PC-9 (cell line): ENCODE measurements at regions not wholly inside any gene's neighbourhood (a gene's known extent, or its start where the extent isn't known, plus 50 kb on each side); places are given as distances from the start of the nearest gene placed in this dataset.
"Not testable (repeated sequence)": the region's sequence is repeated elsewhere in the genome, so short reads cannot be mapped to it uniquely, and the experiment has no call there.

Source experiments
- EZH2 ChIP-seq: fragments of 200-600 bp; sonication (generic); IDR thresholded peaks from 2 replicates; pipeline ENCODE4 v1.8.0; 2017; ENCODE audit warnings: antibody characterized with exemption, low read depth
- TF ChIP-seq, protein P1 (sequence below): fragments of 200-600 bp; sonication (generic); conservative IDR thresholded peaks from 2 replicates; pipeline ENCODE4 v1.6.1; 2017; ENCODE audit warnings: mixed run types, antibody characterized with exemption, mild to moderate bottlenecking, moderate library complexity

DNA sequence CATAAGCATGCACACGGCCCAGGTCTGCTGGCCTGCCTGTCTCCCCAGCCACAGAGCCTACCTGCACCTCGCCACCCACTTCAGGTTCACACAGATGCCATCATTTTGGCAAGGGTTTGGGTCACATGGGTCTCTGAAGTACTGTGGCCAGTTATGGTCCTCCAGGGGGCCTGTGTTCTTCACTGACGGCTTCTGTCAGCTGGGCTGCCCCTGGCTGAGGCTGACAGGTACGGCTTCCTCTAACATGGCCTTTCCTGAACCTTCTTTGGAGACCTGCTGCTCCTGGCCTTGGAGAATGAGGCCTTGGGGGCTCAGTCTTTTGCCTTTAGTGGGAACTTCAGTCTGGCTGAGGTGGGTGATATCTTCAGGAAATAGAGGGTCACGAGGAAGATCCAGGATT, 835.9 kb downstream of the SPATA31A1 start:
- TF ChIP-seq, protein P1, sequence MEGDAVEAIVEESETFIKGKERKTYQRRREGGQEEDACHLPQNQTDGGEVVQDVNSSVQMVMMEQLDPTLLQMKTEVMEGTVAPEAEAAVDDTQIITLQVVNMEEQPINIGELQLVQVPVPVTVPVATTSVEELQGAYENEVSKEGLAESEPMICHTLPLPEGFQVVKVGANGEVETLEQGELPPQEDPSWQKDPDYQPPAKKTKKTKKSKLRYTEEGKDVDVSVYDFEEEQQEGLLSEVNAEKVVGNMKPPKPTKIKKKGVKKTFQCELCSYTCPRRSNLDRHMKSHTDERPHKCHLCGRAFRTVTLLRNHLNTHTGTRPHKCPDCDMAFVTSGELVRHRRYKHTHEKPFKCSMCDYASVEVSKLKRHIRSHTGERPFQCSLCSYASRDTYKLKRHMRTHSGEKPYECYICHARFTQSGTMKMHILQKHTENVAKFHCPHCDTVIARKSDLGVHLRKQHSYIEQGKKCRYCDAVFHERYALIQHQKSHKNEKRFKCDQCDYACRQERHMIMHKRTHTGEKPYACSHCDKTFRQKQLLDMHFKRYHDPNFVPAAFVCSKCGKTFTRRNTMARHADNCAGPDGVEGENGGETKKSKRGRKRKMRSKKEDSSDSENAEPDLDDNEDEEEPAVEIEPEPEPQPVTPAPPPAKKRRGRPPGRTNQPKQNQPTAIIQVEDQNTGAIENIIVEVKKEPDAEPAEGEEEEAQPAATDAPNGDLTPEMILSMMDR, result not testable (repeated sequence)
- TF ChIP-seq EZH2, result not testable (repeated sequence)
